ENCODE measurements at regions not wholly inside any gene's neighbourhood (a gene's known extent, or its start where the extent isn't known, plus 50 kb on each side); places are given as distances from the start of the nearest gene placed in this dataset.
A peak's percentile ranks its signal among the peaks of the same experiment; 100 is the strongest.

- DNase-seq (ENCODE audit: extremely low read depth in 1 of 2, low read depth in 1 of 2): no peak
Measured at GRCh38 chr10:94085766-94086437, 92.2 kb downstream of the PLCE1 start.

GRCh38 chr10:94088926-94089381 lies 95.2 kb downstream of the PLCE1 start:
- no peak for DNase-seq (ENCODE audit: extremely low read depth in 1 of 2, low read depth in 1 of 2)

- DNase-seq (ENCODE audit: extremely low read depth in 1 of 2, low read depth in 1 of 2): no peak
Measured at GRCh38 chr10:94091649-94092048, 97.9 kb downstream of the PLCE1 start.

GRCh38 chr10:94092848-94093247 lies 99.1 kb downstream of the PLCE1 start:
- DNase-seq (ENCODE audit: extremely low read depth in 1 of 2, low read depth in 1 of 2): no peak

- DNase-seq (ENCODE audit: extremely low read depth in 1 of 2, low read depth in 1 of 2): no peak
Measured at GRCh38 chr10:94093286-94093905, 99.7 kb downstream of the PLCE1 start.

GRCh38 chr10:94094540-94094939 lies 100.8 kb downstream of the PLCE1 start:
- DNase-seq (ENCODE audit: extremely low read depth in 1 of 2, low read depth in 1 of 2): no peak

GRCh38 chr10:94097656-94098055 lies 103.9 kb downstream of the PLCE1 start:
- DNase-seq (ENCODE audit: extremely low read depth in 1 of 2, low read depth in 1 of 2): no peak

GRCh38 chr10:94098896-94099295 lies 105.2 kb downstream of the PLCE1 start:
- no peak for DNase-seq (ENCODE audit: extremely low read depth in 1 of 2, low read depth in 1 of 2)

- DNase-seq (ENCODE audit: extremely low read depth in 1 of 2, low read depth in 1 of 2): no peak
Measured at GRCh38 chr10:94101894-94102293, 108.2 kb downstream of the PLCE1 start.

- no peak for DNase-seq (ENCODE audit: extremely low read depth in 1 of 2, low read depth in 1 of 2)
Measured at GRCh38 chr10:94102436-94102835, 108.7 kb downstream of the PLCE1 start.

- no peak for DNase-seq (ENCODE audit: extremely low read depth in 1 of 2, low read depth in 1 of 2)
Measured at GRCh38 chr10:94103192-94103591, 109.5 kb downstream of the PLCE1 start.

GRCh38 chr10:94103801-94104221 lies 110.1 kb downstream of the PLCE1 start:
- DNase-seq (ENCODE audit: extremely low read depth in 1 of 2, low read depth in 1 of 2): no peak

GRCh38 chr10:94104316-94105000 lies 110.7 kb downstream of the PLCE1 start:
- DNase-seq (ENCODE audit: extremely low read depth in 1 of 2, low read depth in 1 of 2): no peak

- DNase-seq (ENCODE audit: extremely low read depth in 1 of 2, low read depth in 1 of 2): no peak
Measured at GRCh38 chr10:94105226-94105625, 111.5 kb downstream of the PLCE1 start.

- DNase-seq (ENCODE audit: extremely low read depth in 1 of 2, low read depth in 1 of 2): no peak
Measured at GRCh38 chr10:94107191-94107590, 113.5 kb downstream of the PLCE1 start.

- DNase-seq (ENCODE audit: extremely low read depth in 1 of 2, low read depth in 1 of 2): peak in 1 of 2 donors; percentile 4
Measured at GRCh38 chr10:94108200-94108599, 114.5 kb downstream of the PLCE1 start.

GRCh38 chr10:94111367-94111766 lies 117.6 kb downstream of the PLCE1 start:
- no peak for DNase-seq (ENCODE audit: extremely low read depth in 1 of 2, low read depth in 1 of 2)

- no peak for DNase-seq (ENCODE audit: extremely low read depth in 1 of 2, low read depth in 1 of 2)
Measured at GRCh38 chr10:94112321-94112720, 118.6 kb downstream of the PLCE1 start.

- DNase-seq (ENCODE audit: extremely low read depth in 1 of 2, low read depth in 1 of 2): no peak
Measured at GRCh38 chr10:94115725-94116124, 122.0 kb downstream of the PLCE1 start.

GRCh38 chr10:94116848-94117247 lies 123.1 kb downstream of the PLCE1 start:
- no peak for DNase-seq (ENCODE audit: extremely low read depth in 1 of 2, low read depth in 1 of 2)

- no peak for DNase-seq (ENCODE audit: extremely low read depth in 1 of 2, low read depth in 1 of 2)
Measured at GRCh38 chr10:94122211-94122610, 128.5 kb downstream of the PLCE1 start.
